Bronchial epithelial cell (primary cell): ENCODE measurements at regions not wholly inside any gene's neighbourhood (a gene's known extent, or its start where the extent isn't known, plus 50 kb on each side); places are given as distances from the start of the nearest gene placed in this dataset.
A peak's percentile ranks its signal among the peaks of the same experiment; 100 is the strongest.

ENCODE experiments used
- DNase-seq: peaks from one replicate; pipeline ENCODE4 v3.0.0-alpha.2; 2010; ENCODE audit warnings: low read depth
- FAIRE-seq: peaks from 2 replicates; lab custom pipeline; 2011; peaks lifted over from hg19 to GRCh38; lab: Jason Lieb, UNC
- H3K27me3 ChIP-seq: 2 replicates; pipeline ENCODE4 v1.5.1; 2011; ENCODE audit warnings: low read length; ENCODE audit not compliant: control insufficient read depth, insufficient read depth
- H3K36me3 ChIP-seq: 2 replicates; pipeline ENCODE4 v1.5.1; 2011; ENCODE audit warnings: low read length; ENCODE audit not compliant: control insufficient read depth, insufficient read depth
- H3K4me3 ChIP-seq: 2 replicates; pipeline ENCODE4 v1.5.1; 2011; ENCODE audit warnings: mild to moderate bottlenecking, low read depth, low read length, control low read depth
- TF ChIP-seq, protein P1 (sequence below): IDR thresholded peaks from 2 replicates; pipeline ENCODE4 v1.5.1; 2011; ENCODE audit warnings: mild to moderate bottlenecking, moderate library complexity, low read length, control low read depth, inconsistent platforms; ENCODE audit not compliant: insufficient read depth, severe bottlenecking

DNA sequence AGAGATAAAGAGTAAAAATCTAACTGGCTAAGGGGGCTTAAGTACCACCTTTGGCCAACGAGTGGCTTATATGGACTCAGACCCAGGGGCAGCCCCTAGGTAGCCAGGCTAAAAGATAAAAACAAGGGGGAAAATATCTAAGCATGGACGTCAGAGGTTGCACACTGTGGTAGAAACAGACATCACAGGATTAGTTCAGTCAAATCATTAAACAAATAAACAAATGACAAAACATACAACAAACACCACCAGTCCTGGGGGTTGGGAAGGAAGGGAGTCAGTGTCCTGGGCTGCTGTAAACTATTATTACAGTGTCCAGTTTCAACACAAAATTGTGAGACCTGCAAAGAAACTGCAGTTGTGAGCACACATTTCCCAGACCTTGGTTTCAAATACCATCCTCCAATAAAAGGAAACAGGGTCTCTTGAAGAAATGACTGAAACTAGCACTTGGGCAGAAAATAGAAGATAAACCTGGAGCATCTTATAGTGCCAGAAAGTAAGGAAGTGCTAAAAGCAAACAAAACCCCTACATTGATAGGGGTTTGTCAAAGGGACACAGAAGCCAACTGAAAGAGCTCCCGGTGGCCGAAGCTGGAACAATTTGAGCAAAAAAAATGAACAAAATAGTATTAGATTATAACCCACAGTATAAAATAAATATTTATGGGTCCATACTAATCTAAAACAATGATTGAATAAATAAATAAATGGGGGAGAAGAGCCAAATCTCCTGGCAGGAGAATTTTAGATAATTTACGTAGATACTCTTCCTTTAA is 154.8 kb upstream of the KLF7 start:
- DNase-seq = no peak
- TF ChIP-seq, protein P1, sequence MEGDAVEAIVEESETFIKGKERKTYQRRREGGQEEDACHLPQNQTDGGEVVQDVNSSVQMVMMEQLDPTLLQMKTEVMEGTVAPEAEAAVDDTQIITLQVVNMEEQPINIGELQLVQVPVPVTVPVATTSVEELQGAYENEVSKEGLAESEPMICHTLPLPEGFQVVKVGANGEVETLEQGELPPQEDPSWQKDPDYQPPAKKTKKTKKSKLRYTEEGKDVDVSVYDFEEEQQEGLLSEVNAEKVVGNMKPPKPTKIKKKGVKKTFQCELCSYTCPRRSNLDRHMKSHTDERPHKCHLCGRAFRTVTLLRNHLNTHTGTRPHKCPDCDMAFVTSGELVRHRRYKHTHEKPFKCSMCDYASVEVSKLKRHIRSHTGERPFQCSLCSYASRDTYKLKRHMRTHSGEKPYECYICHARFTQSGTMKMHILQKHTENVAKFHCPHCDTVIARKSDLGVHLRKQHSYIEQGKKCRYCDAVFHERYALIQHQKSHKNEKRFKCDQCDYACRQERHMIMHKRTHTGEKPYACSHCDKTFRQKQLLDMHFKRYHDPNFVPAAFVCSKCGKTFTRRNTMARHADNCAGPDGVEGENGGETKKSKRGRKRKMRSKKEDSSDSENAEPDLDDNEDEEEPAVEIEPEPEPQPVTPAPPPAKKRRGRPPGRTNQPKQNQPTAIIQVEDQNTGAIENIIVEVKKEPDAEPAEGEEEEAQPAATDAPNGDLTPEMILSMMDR = no peak
- Histone ChIP-seq H3K36me3 (no peaks in the 10 kb centered on the region), H3K4me3 (no peak overlapping the region), H3K27me3 (no peaks in the 10 kb centered on the region)
- FAIRE-seq = no peak

DNA sequence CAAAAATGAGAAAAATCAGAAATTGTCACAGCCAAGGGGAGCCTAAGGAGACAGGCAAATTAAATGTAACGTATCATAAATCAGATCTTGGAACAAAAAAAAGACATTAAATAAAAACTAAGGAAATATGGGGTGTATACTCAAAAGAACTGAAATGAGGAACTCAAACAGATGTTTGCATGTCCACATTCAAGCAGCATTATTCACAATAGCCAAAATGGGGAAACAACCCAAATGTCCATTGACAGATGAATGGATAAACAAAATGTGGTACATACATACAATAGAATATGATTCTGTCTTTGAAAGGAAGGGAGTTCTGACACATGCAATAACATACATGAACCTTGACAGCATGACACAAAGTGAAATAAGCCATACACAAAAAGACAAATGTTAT is 155.8 kb upstream of the KLF7 start:
- TF ChIP-seq, protein P1 = no peak

DNA sequence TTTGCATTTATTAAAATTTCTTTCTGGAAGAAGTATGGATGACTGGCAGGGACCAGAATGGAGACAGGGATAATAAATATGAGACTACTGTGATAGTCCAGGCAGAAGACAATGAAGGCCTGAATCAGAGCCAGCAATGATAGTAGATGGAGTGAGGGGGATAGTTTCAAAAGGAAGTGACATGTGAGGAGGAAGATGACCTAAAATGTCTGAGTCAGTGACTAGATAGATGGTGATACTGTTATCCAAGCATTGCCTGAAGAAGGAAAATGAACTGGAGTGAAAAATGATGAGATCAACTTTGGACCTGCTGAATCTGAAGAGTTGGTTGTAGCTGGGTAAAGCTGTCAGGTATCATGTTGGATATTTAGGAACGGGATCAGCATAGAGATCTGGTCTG is 158.3 kb upstream of the KLF7 start:
- no peaks in the 10 kb centered on the region for H3K27me3 ChIP-seq
- no peak for FAIRE-seq

More for the DNA sequence above, 155.8 kb upstream of the KLF7 start:
- FAIRE-seq = no peak
- DNase-seq = no peak
- Histone ChIP-seq H3K36me3 (no peaks in the 10 kb centered on the region), H3K27me3 (no peaks in the 10 kb centered on the region), H3K4me3 (no peak overlapping the region)

DNA sequence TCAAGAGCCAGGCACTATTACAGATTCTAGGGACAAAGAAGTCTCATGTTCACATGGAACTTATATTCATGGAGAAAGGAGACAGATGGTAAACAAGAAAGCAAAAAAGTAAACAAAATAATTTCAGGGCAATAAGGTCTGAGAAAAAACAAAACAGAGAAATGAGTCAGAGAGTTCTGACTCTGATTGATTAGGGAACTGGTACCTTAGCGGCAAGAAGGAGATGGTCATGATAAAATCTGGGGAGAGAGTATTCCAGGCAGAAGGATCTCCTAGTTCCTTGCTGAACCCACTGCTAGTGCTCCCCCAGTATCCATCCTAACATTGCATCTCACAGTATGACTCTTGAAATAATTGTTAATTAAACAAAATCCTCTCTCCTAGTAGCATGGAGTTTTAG is 161.8 kb upstream of the KLF7 start:
- no peak overlapping the region for H3K4me3 ChIP-seq
- no peak for DNase-seq
- no peak for FAIRE-seq
- TF ChIP-seq, protein P1 = no peak
- no peaks in the 10 kb centered on the region for H3K36me3 ChIP-seq
- no peaks in the 10 kb centered on the region for H3K27me3 ChIP-seq

More for the DNA sequence above, 158.3 kb upstream of the KLF7 start:
- TF ChIP-seq, protein P1 = no peak
- Histone ChIP-seq H3K4me3 (no peak overlapping the region), H3K36me3 (no peaks in the 10 kb centered on the region)
- DNase-seq = no peak

DNA sequence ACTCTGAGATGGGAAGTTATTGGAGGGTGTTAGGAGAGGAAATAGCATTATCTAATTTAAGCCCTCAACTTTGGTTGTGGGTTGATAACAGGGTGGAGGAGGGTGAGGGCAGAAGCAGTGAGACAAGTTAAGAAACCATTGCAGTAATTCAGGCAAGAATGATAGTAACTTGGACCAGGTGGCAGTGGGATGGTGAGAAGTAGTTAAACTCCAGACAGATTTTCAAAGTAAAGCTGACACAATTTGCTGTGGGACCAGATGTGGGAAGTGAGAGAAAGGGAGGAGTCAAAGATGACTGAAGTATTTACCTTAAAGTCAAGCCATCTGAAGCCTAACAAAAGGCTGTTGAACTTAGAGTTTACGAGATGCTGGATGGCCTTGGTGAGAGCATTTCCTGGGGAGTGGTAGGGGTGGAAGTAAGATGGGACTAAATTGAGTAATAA is 163.2 kb upstream of the KLF7 start:
- Histone ChIP-seq H3K4me3 (no peak overlapping the region), H3K36me3 (no peaks in the 10 kb centered on the region), H3K27me3 (no peaks in the 10 kb centered on the region)
- DNase-seq = no peak
- TF ChIP-seq, protein P1 = no peak
- FAIRE-seq = no peak

DNA sequence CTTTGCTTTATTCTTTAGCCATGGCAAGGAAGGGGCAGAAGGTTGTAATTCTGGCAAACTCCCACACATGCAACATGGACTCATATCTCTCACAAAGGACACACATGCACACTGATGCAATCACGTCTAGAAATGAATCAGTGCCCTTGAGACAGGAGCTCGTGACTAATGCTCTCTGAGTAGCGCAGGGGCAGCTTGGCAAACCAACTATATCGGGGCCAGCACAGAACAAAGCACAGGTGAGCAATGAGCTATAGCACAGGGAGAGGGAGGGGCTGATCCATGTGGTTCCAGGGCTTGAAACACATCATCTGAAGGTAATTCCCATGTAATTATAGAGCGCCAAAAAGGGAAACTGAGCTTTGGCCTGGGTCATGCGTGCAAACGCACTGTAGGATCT is 165.2 kb upstream of the KLF7 start:
- Histone ChIP-seq H3K27me3 (no peaks in the 10 kb centered on the region), H3K36me3 (no peaks in the 10 kb centered on the region), H3K4me3 (no peak overlapping the region)
- FAIRE-seq = peak; percentile 99
- TF ChIP-seq, protein P1 = no peak
- DNase-seq = peak; percentile 100
